RKO (cell line): ENCODE measurements at regions not wholly inside any gene's neighbourhood (a gene's known extent, or its start where the extent isn't known, plus 50 kb on each side); places are given as distances from the start of the nearest gene placed in this dataset.

ENCODE experiments used
- DNase-seq: peaks from one replicate; pipeline ENCODE4 v3.0.0-alpha.2; 2016; ENCODE audit warnings: low spot score

GRCh38 chr12:78406828-78407227, 457.7 kb upstream of the SYT1 start:
- no peak for DNase-seq

- DNase-seq = no peak
These were observed 456.9 kb upstream of the SYT1 start for GRCh38 chr12:78407722-78408121.

- no peak for DNase-seq
These were observed 450.5 kb upstream of the SYT1 start for GRCh38 chr12:78414071-78414470.

GRCh38 chr12:78418919-78419318, 445.7 kb upstream of the SYT1 start:
- DNase-seq = no peak

- no peak for DNase-seq
These were observed 445.1 kb upstream of the SYT1 start for GRCh38 chr12:78419513-78419912.

GRCh38 chr12:78420991-78421390, 443.6 kb upstream of the SYT1 start:
- no peak for DNase-seq

- no peak for DNase-seq
These were observed 434.0 kb upstream of the SYT1 start for GRCh38 chr12:78430551-78430950.

- no peak for DNase-seq
These were observed 432.6 kb upstream of the SYT1 start for GRCh38 chr12:78431931-78432330.

GRCh38 chr12:78439666-78440065, 424.9 kb upstream of the SYT1 start:
- no peak for DNase-seq

- DNase-seq = no peak
These were observed 422.7 kb upstream of the SYT1 start for GRCh38 chr12:78441737-78442453.

GRCh38 chr12:78442454-78442801, 422.1 kb upstream of the SYT1 start:
- no peak for DNase-seq

- DNase-seq = no peak
These were observed 418.0 kb upstream of the SYT1 start for GRCh38 chr12:78446555-78446954.

- no peak for DNase-seq
These were observed 417.2 kb upstream of the SYT1 start for GRCh38 chr12:78447373-78447772.

- DNase-seq = no peak
These were observed 415.9 kb upstream of the SYT1 start for GRCh38 chr12:78448692-78449091.

GRCh38 chr12:78455991-78456390, 408.6 kb upstream of the SYT1 start:
- DNase-seq = no peak

- DNase-seq = no peak
These were observed 406.6 kb upstream of the SYT1 start for GRCh38 chr12:78457938-78458337.

GRCh38 chr12:78470354-78471195, 394.0 kb upstream of the SYT1 start:
- DNase-seq = peak; percentile 61

GRCh38 chr12:78473136-78473535, 391.4 kb upstream of the SYT1 start:
- no peak for DNase-seq

- no peak for DNase-seq
These were observed 391.0 kb upstream of the SYT1 start for GRCh38 chr12:78473561-78473960.

- no peak for DNase-seq
These were observed 380.7 kb upstream of the SYT1 start for GRCh38 chr12:78483767-78484315.

- DNase-seq = no peak
These were observed 374.6 kb upstream of the SYT1 start for GRCh38 chr12:78489990-78490389.

- DNase-seq = no peak
These were observed 373.7 kb upstream of the SYT1 start for GRCh38 chr12:78490861-78491260.

- DNase-seq = no peak
These were observed 369.7 kb upstream of the SYT1 start for GRCh38 chr12:78494911-78495310.
